ENCODE measurements at regions not wholly inside any gene's neighbourhood (a gene's known extent, or its start where the extent isn't known, plus 50 kb on each side); places are given as distances from the start of the nearest gene placed in this dataset.

DNA sequence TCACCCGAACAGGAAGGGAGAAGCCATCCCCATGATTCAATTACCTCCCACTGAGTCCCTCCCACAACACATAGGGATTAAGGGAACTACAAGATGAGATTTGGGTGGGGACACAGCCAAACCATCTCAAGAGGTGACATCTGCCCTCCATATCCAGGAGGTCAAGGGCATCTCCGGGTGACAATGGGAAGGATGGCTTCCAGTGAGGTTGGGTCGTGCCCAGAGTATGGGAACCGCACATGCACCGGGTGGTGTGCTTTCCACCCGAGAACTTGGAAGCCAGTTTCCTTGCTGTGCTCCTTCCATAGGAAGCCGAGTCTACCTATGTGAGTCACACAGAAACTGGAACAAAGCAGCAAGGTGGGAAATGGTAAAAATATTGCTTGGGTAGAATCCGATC is 216.9 kb upstream of the SALL3 start:
- Histone ChIP-seq H3K4me3 (no peak overlapping the region), H3K36me3 (no peaks in the 10 kb centered on the region), H3K4me1 (no peaks in the 10 kb centered on the region), H3K27ac (no peak overlapping the region), H3K27me3 (peaks cover 0 to 10% of the 10 kb centered on the region in 2 donors), H3K9me3 (no peaks in the 10 kb centered on the region)
- TF ChIP-seq, protein P1, sequence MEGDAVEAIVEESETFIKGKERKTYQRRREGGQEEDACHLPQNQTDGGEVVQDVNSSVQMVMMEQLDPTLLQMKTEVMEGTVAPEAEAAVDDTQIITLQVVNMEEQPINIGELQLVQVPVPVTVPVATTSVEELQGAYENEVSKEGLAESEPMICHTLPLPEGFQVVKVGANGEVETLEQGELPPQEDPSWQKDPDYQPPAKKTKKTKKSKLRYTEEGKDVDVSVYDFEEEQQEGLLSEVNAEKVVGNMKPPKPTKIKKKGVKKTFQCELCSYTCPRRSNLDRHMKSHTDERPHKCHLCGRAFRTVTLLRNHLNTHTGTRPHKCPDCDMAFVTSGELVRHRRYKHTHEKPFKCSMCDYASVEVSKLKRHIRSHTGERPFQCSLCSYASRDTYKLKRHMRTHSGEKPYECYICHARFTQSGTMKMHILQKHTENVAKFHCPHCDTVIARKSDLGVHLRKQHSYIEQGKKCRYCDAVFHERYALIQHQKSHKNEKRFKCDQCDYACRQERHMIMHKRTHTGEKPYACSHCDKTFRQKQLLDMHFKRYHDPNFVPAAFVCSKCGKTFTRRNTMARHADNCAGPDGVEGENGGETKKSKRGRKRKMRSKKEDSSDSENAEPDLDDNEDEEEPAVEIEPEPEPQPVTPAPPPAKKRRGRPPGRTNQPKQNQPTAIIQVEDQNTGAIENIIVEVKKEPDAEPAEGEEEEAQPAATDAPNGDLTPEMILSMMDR (IDR thresholded peaks at IDR 0.05): no peak
- ATAC-seq (no peak), DNase-seq (no peak)
- intact Hi-C loops (cut with DNase I): no loop called here

DNA sequence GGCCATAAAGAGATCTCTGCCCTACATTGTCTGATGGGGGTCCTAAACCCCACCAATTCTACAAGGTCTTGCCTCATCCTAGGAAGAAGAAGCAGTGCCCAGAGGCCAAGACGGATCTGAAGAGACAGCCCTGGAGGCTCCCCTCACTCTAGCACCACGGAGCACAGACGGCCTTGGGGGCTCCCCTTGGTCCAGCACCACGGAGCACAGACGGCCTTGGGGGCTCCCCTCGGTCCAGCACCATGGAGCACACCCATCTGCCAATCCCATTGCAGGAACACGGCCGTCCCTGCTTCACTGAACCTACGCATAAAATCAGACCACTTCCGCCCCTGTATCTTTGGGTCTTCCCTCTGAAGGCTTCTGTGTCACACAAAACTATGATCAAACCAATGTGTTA is 215.1 kb upstream of the SALL3 start:
- no peak for ATAC-seq
- TF ChIP-seq, protein P1 (IDR thresholded peaks at IDR 0.05): no peak

DNA sequence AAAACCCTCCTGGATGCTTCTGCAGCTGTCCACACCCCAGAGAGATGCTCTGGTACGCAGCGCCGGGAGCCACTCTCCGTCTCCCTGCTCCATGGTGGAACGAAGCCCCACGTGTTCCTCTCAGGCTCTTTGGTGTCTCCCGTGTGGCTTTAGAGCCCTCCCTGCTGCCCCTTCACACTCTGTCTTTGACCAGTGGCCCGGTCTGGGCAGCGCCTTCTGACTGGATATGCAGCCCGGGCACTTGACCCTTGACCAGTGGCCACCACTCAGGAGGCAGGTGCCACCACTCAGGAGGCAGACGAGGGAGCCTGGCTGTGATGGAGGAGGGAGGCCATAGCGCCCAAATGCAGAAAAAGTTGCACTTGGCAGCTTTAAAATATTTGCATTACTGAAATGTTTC is 214.5 kb upstream of the SALL3 start:
- ATAC-seq: no peak
- no peak overlapping the region for H3K27ac ChIP-seq
- TF ChIP-seq, protein P1 (IDR thresholded peaks at IDR 0.05): no peak
- H3K9me3 ChIP-seq: no peaks in the 10 kb centered on the region
- no peak for DNase-seq
- no peaks in the 10 kb centered on the region for H3K4me1 ChIP-seq
- intact Hi-C loops (cut with DNase I): no loop called here
- H3K4me3 ChIP-seq: no peak overlapping the region
- peaks cover 0 to 34% of the 10 kb centered on the region in 2 donors for H3K27me3 ChIP-seq
- no peaks in the 10 kb centered on the region for H3K36me3 ChIP-seq

More for the DNA sequence above, 215.1 kb upstream of the SALL3 start:
- no peak overlapping the region for H3K27ac ChIP-seq
- peaks cover 0 to 28% of the 10 kb centered on the region in 2 donors for H3K27me3 ChIP-seq
- intact Hi-C loops (cut with DNase I): no loop called here
- no peaks in the 10 kb centered on the region for H3K4me1 ChIP-seq
- DNase-seq: no peak
- H3K4me3 ChIP-seq: no peak overlapping the region
- no peaks in the 10 kb centered on the region for H3K9me3 ChIP-seq
- H3K36me3 ChIP-seq: no peaks in the 10 kb centered on the region

DNA sequence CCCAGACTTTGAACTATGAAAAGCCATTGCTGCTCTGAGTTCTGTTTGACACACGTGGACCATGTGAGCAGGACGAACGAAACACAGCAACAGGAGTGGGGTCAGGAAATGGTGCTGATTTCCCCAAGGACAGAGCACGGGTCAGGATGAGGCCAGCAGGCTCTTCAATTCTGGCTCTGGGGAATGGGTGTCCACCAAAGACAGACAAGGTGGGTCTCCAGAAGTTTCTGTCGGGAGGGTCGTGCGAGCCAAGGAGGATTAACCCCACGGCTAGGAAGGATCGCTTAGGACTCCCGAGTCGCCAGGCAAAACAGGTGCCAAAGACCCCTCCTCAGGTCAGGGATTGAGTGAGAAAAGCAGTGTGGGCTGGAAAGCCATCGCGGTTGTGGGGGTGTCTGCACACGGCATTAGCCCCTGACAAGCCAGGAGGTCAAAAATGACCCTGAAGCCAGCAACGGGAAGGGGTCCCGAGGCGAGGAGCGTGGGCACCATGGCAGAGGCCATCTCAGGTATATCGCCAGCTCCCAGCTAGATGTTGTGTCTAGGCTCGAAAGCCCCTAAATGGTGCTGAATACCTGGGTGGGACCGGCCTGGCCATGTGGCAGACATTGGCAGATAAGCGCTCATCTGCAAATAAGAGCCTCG is 213.9 kb upstream of the SALL3 start:
- intact Hi-C loops (cut with DNase I): no loop called here

More for the DNA sequence above, 213.9 kb upstream of the SALL3 start:
- Histone ChIP-seq H3K4me1 (no peaks in the 10 kb centered on the region), H3K27ac (no peak overlapping the region), H3K27me3 (peaks cover 0 to 40% of the 10 kb centered on the region in 2 donors), H3K4me3 (no peak overlapping the region), H3K9me3 (no peaks in the 10 kb centered on the region), H3K36me3 (no peaks in the 10 kb centered on the region)
- TF ChIP-seq, protein P1 (IDR thresholded peaks at IDR 0.05): no peak
- no peak for ATAC-seq
- DNase-seq: no peak

Measured in left lung (tissue), 4 donors.